IMR-90 (cell line): ENCODE measurements at regions not wholly inside any gene's neighbourhood (a gene's known extent, or its start where the extent isn't known, plus 50 kb on each side); places are given as distances from the start of the nearest gene placed in this dataset.

Source experiments
- ATAC-seq: fragments of 200-7000 bp; cut with Tn5 transposase; 2 replicates; pipeline ENCODE4 v1.9.1; 2020; ENCODE audit warnings: low read depth, mild to moderate bottlenecking, moderate library complexity
- BruUV-seq: library from RNA; stranded (reverse); fragments of 400-500 nt; replicated peaks from 2 replicates; lab custom pipeline; 2021; lab: Mats Ljungman, UMichigan
- CTCF ChIA-PET: fragments of 300-600 bp; formaldehyde crosslinking; extraction: SDS; loops from one replicate; lab custom pipeline; 2021; ENCODE audit warnings: antibody characterized with exemption; lab: Yijun Ruan, JAX
- POLR2A ChIA-PET: fragments of 300-600 bp; sonication (Branson Sonifier 250); formaldehyde crosslinking; loops from one replicate; lab custom pipeline; 2022; ENCODE audit warnings: antibody characterized with exemption; ENCODE audit not compliant: unreplicated experiment; lab: Charles Lee
- DNase-seq: peaks from one replicate; pipeline ENCODE4 v3.0.0; 2013
- H2AFZ ChIP-seq: replicated peaks from 2 replicates; pipeline ENCODE3; 2013; ENCODE audit warnings: low read length, mild to moderate bottlenecking; ENCODE audit not compliant: poor library complexity
- H2AK5ac ChIP-seq: 2 replicates; pipeline ENCODE4 v1.6.1; 2013; ENCODE audit warnings: low read depth, low read length, inconsistent platforms
- H2AK9ac ChIP-seq: replicated peaks from 2 replicates; pipeline ENCODE3; 2013; ENCODE audit warnings: mild to moderate bottlenecking, low read depth, low read length, moderate library complexity; ENCODE audit not compliant: poor library complexity
- H2BK120ac ChIP-seq: 2 replicates; pipeline ENCODE4 v1.6.1; 2013; ENCODE audit warnings: low read depth, low read length, inconsistent platforms
- H2BK15ac ChIP-seq: 3 replicates; pipeline ENCODE4 v1.6.1; 2013; ENCODE audit warnings: low read depth, low read length, inconsistent platforms
- H2BK20ac ChIP-seq: 2 replicates; pipeline ENCODE4 v1.6.1; 2013; ENCODE audit warnings: low read depth, mild to moderate bottlenecking, inconsistent platforms, low read length, moderate library complexity
- H2BK5ac ChIP-seq: 2 replicates; pipeline ENCODE4 v1.6.1; 2013; ENCODE audit warnings: mild to moderate bottlenecking, low read depth, low read length, inconsistent platforms; ENCODE audit not compliant: poor library complexity, severe bottlenecking
- H3K14ac ChIP-seq: replicated peaks from 2 replicates; pipeline ENCODE4 v1.6.1; 2013; ENCODE audit warnings: low read depth, low read length, inconsistent platforms
- H3K18ac ChIP-seq: 2 replicates; pipeline ENCODE4 v1.6.1; 2013; ENCODE audit warnings: low read depth, low read length, control low read depth
- H3K23ac ChIP-seq: 2 replicates; pipeline ENCODE4 v1.6.1; 2013; ENCODE audit warnings: low read depth, low read length, inconsistent platforms
- H3K27ac ChIP-seq: 2 replicates; pipeline ENCODE4 v1.5.1; 2013; ENCODE audit warnings: mild to moderate bottlenecking, control low read depth, low read length; ENCODE audit not compliant: insufficient read depth
- H3K27me3 ChIP-seq: 2 replicates; pipeline ENCODE4 v1.6.1; 2013; ENCODE audit warnings: low read length; ENCODE audit not compliant: control insufficient read depth, insufficient read depth
- H3K36me3 ChIP-seq: 2 replicates; pipeline ENCODE4 v1.6.1; 2013; ENCODE audit warnings: low read length, mixed read lengths; ENCODE audit not compliant: control insufficient read depth, insufficient read depth
- H3K4ac ChIP-seq: 2 replicates; pipeline ENCODE4 v1.6.1; 2013; ENCODE audit warnings: low read depth, low read length, inconsistent platforms
- H3K4me1 ChIP-seq: 2 replicates; pipeline ENCODE4 v1.6.1; 2013; ENCODE audit warnings: low read length, mixed read lengths; ENCODE audit not compliant: control insufficient read depth, insufficient read depth
- H3K4me2 ChIP-seq: 2 replicates; pipeline ENCODE4 v1.6.1; 2013; ENCODE audit warnings: low read depth, mild to moderate bottlenecking, control low read depth, low read length, moderate library complexity
- H3K4me3 ChIP-seq: 2 replicates; pipeline ENCODE4 v1.5.1; 2013; ENCODE audit warnings: low read depth, mild to moderate bottlenecking, control low read depth, low read length, moderate library complexity; ENCODE audit not compliant: insufficient read depth
- H3K56ac ChIP-seq: 2 replicates; pipeline ENCODE4 v1.6.1; 2013; ENCODE audit warnings: low read length, inconsistent platforms; ENCODE audit not compliant: insufficient read depth; ENCODE audit errors: extremely low read depth
- H3K79me1 ChIP-seq, 2 experiments: 2 replicates each; pipeline ENCODE4 v1.6.1; 2013; ENCODE audit warnings: low read length in 2 of 2, inconsistent platforms in 1 of 2, low read depth in 1 of 2
- H3K9ac ChIP-seq: 2 replicates; pipeline ENCODE4 v1.6.1; 2013; ENCODE audit warnings: low read depth, low read length, control low read depth
- H3K9me1 ChIP-seq: 2 replicates; pipeline ENCODE4 v1.6.1; 2013; ENCODE audit warnings: low read length, inconsistent platforms; ENCODE audit not compliant: insufficient read depth
- H3K9me3 ChIP-seq: 2 replicates; pipeline ENCODE4 v1.6.1; 2013; ENCODE audit warnings: low read length; ENCODE audit not compliant: control insufficient read depth, insufficient read depth
- H4K20me1 ChIP-seq: 2 replicates; pipeline ENCODE4 v1.6.1; 2013; ENCODE audit warnings: low read length, inconsistent platforms; ENCODE audit not compliant: insufficient read depth
- H4K5ac ChIP-seq: 2 replicates; pipeline ENCODE4 v1.6.1; 2013; ENCODE audit warnings: mild to moderate bottlenecking, low read depth, low read length, control low read depth
- H4K8ac ChIP-seq, 2 experiments: 2 replicates each; pipeline ENCODE4 v1.6.1; 2013; ENCODE audit warnings: low read depth in 2 of 2, low read length in 2 of 2, control low read depth in 1 of 2, inconsistent platforms in 1 of 2
- H4K91ac ChIP-seq: 2 replicates; pipeline ENCODE4 v1.6.1; 2013; ENCODE audit warnings: low read depth, low read length, inconsistent platforms; ENCODE audit not compliant: insufficient read depth
- CEBPB ChIP-seq: IDR thresholded peaks from 2 replicates; pipeline ENCODE4 v1.6.1; 2012; ENCODE audit warnings: low read depth, low read length, improper control_type of control experiment
- RFX5 ChIP-seq: IDR thresholded peaks from 2 replicates; pipeline ENCODE4 v1.8.0; 2012; ENCODE audit warnings: low read depth, mild to moderate bottlenecking, low read length, moderate library complexity
- WGBS, 2 experiments: methylation state at CpG; one replicate each; pipeline versions ENCODE4 v1.1.5 to v1.1.7; 2013; ENCODE audit warnings: missing lambda C conversion rate in 2 of 2; ENCODE audit not compliant: insufficient read length in 1 of 2; ENCODE audit errors: extremely low coverage in 2 of 2; 5-methylcytosine and 5-hydroxymethylcytosine counted together
- dilution Hi-C: fragments of 300-500 bp; cut with HindIII; formaldehyde crosslinking; loops from one replicate; pipeline ENCODE4 v1.14.3; 2018; ENCODE audit warnings: low sequenced_read_pairs; ENCODE audit not compliant: unreplicated experiment
- in situ Hi-C: fragments of 300-500 bp; cut with MboI; formaldehyde crosslinking; loops from 3 replicates; pipeline ENCODE4 v1.14.3; 2019; ENCODE audit warnings: low sequenced_read_pairs, inconsistent platforms, mixed read lengths
- intact Hi-C: fragments of 100-400 bp; cut with micrococcal nuclease; formaldehyde crosslinking; loops from 2 replicates; pipeline ENCODE4 v1.10.0; 2022

DNA sequence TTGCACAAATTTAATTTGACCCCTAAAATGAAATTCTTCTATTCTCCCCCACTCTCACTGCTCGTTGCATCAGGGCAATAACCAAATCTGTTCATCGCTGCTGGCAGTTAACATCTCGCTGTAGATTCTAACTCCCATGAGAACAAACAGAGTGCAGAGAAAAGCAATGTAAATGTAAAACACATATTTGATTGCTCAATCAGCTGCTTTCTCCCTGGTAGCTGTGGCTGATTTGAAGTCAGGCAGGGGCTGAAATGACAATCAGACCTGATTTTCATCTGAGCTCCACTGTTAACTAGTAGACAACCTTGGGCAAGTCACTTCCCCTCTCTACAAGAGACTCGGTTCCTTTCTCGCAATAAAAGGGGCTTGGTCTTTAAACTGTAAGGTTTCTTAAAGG, 119.8 kb upstream of the CPNE4 start:
- H2AK5ac ChIP-seq, result no peak overlapping the region
- H2AFZ ChIP-seq, result no peak overlapping the region
- no peaks in the 10 kb centered on the region for H3K79me1 ChIP-seq
- no peak overlapping the region for H2BK120ac ChIP-seq
- no peak overlapping the region for H3K4me2 ChIP-seq
- intact Hi-C loops (no loop called here), dilution Hi-C loops (no loop called here), in situ Hi-C loops (no loop called here)
- no peak overlapping the region for H2BK20ac ChIP-seq
- no peak overlapping the region for H3K27ac ChIP-seq
- H4K91ac ChIP-seq, result no peak overlapping the region
- no peak overlapping the region for H2BK15ac ChIP-seq
- no peak overlapping the region for H3K4me3 ChIP-seq
- no peaks in the 10 kb centered on the region for H3K4me1 ChIP-seq
- CTCF ChIA-PET, result interaction anchor here (0.7 kb wide), 1 partner anchor 100 kb away, joined by 3 read pairs; no protein-coding TSS in a partner anchor
- H2BK5ac ChIP-seq, result no peak overlapping the region
- H4K8ac ChIP-seq, result no peak overlapping the region
- no peaks in the 10 kb centered on the region for H3K27me3 ChIP-seq
- H3K23ac ChIP-seq, result no peak overlapping the region
- H2AK9ac ChIP-seq, result no peak overlapping the region
- no peaks in the 10 kb centered on the region for H3K9me3 ChIP-seq
- BruUV-seq, result no TSS peak
- H3K9ac ChIP-seq, result no peak overlapping the region
- no peak for DNase-seq
- no peak overlapping the region for H3K18ac ChIP-seq
- WGBS, 2 experiments, result 100% methylated on average over 1 of the region's 5 CpGs; no CpG with 5 or more reads in 1 of the 2 experiments
- H4K5ac ChIP-seq, result no peak overlapping the region
- POLR2A ChIA-PET, result no interaction called here
- no peak overlapping the region for H3K4ac ChIP-seq
- TF ChIP-seq RFX5 (no peak), CEBPB (peak; percentile 61)
- H3K36me3 ChIP-seq, result no peaks in the 10 kb centered on the region
- no peak for ATAC-seq
- H3K14ac ChIP-seq, result no peak overlapping the region
- H3K56ac ChIP-seq, result no peak overlapping the region
- H3K9me1 ChIP-seq, result no peaks in the 10 kb centered on the region
- H4K20me1 ChIP-seq, result no peaks in the 10 kb centered on the region
